ENCODE measurements at regions not wholly inside any gene's neighbourhood (a gene's known extent, or its start where the extent isn't known, plus 50 kb on each side); places are given as distances from the start of the nearest gene placed in this dataset.

DNA sequence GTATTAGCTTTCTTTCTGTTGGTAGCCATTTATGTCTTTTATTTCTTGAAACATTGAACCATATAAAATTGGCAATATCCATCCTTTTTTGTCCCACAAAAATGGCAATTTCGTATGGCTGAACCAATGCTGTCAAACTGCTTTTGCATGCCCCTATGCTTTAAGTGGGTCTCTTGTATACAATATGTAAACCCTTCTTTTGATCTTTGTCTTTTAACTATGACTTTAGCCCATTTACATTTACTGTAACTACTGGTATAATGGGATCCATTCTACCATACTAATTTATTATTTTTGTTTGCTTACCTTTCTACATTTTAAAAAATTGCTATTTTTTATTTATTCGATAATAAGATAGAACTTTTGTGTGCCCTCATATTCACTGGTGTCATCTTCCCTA, 93.4 kb downstream of the TENT4A start:
- DNase-seq, result no peak

DNA sequence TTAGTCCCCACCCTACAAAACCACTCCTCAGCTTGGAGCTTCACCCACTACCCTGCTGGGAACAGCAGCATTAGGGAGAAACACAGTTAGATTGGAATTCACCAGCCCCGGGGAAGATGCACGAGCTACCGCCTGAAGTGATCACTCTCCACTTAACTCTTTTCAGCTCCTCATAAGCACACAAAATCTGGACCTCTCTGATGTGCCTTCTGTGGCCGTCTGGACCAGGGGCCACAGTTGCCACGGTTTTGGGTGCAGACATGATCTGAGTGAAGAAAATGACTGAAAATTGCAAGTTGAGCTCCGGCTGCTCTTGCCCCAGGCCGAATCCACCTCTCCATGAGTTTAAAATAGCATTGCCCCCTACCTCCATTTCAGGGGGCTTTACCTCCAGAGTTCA, 95.2 kb downstream of the TENT4A start:
- DNase-seq, result no peak

- DNase-seq, result no peak
Measured at GRCh38 chr5:6810641-6811405, 97.6 kb downstream of the TENT4A start.

DNA sequence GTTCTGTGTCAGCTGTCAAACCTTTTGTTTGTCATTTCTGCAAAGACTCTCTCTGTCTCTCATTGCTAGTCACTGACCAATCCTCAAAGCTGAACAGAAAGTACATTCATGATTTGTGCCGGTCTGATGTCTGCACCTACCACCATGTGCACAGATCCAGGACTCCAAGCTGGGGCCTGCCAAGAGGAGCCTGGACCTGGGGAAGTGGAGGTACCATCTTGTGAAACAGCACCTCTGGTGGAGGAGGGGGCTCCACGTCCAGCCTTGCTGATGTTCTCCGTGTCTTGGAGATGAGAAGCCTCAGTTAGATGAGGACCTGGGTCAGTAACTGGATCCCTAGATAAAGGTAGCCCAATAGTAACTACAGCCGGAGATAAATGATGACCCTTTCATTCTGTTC, 98.9 kb downstream of the TENT4A start:
- no peak for DNase-seq

DNA sequence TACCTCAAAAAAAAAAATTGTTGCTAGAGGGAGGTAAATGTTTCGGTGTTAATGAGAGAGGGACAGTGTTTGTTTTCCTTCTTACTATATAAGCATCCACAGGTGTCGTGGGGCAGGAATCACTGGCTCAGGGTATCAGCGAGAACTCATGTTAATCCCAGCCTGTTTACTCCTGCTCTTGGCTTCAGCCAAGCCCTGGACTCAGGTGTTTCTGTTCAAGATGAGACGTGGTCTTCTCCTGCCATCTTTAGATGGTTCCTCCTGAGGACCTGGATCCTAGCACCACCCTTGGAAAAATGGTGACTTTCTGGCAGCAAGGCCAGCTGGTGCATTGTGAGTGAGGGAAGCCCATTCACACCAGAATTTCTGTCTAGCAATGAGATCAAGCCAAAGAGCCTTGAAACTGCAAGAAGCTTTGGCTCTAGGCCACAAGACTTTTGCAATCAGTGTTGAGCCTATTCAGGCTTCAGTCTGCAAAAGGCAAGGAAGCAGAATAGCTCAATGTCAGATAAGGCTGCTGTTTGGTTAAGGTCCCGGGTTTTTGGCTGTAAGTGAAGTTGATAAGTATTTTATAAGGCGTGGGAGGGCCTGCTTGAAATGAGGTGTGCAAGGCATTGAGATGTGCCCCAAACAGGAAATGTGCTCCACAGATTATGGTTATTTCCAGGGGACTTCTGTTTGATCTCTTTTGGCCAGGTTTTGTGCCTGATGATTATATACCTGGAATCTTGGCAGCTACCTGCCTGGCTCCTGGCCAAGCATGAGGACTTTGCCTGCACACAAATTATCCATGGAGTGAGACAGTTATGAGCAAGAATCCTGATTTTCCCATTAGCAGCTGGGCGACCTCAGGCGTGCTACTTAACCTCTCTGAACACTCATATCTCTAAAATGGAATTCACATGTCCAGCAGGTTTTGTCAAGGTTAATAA, 99.8 kb downstream of the TENT4A start:
- no peak for DNase-seq

DNA sequence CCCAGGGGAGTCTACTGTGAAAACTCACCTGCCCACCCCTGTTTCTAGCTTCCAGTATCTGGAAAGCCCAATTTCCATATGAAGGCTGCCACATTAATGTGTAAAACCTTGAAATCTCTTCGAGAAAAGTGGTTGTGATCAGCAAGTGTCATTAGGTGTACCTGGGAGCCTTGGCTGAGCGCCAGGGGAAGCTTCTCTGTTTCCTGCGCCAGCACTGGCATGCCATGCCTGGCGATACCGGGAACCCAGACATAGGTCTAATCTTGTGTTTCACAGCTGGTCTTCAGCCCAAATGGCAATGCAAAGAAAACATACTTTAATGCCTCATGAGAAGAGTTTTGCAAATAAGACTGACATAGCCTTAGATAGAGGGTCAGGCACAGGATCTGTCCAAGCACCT, 101.6 kb downstream of the TENT4A start:
- no peak for DNase-seq

- DNase-seq, result no peak
Measured at GRCh38 chr5:6818594-6819511, 105.6 kb downstream of the TENT4A start.

- no peak for DNase-seq
Measured at GRCh38 chr5:6819521-6819920, 106.3 kb downstream of the TENT4A start.

GRCh38 chr5:6820851-6821479, 107.7 kb downstream of the TENT4A start:
- DNase-seq, result no peak

GRCh38 chr5:6822068-6822467, 108.8 kb downstream of the TENT4A start:
- DNase-seq, result no peak

DNA sequence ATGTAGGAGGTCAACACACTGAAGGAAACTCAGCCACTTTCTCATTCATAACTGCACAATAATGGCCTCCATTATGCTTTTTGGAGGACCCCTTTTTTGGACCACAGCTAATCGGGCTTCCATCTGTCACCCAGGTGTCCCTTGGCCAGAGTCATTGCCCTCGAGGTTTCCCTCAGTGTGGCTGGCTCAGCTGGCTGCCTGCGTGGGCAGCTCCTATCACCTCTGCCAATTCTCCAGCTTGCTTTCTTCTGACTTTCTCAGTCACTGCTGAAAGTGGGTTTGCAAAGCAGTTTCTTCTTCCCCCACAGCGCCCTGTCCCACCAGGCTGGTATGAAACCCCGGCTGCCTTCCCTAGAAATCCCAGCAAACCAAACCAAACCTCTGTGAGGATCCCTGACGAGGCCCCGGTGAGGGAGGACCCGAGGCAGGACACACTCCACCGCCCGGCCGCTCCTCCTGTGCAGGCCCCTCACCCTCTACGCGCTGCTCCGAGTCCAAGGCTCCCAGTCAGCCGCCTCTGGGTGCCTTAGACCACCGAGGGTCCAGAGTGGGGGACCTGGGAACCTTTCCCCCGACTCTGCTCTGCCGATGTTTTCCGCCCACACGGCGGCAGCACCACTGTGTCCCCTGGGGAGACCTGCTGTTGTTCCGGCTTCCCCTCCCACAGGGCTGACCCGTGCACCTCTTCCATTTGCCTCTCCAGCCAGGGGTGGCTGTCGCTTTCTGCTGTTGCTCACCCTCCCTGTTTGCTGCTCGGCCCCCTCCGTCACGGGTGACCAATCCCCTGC, 109.5 kb downstream of the TENT4A start:
- no peak for DNase-seq

GRCh38 chr5:6823996-6824395, 110.8 kb downstream of the TENT4A start:
- DNase-seq, result no peak

DNA sequence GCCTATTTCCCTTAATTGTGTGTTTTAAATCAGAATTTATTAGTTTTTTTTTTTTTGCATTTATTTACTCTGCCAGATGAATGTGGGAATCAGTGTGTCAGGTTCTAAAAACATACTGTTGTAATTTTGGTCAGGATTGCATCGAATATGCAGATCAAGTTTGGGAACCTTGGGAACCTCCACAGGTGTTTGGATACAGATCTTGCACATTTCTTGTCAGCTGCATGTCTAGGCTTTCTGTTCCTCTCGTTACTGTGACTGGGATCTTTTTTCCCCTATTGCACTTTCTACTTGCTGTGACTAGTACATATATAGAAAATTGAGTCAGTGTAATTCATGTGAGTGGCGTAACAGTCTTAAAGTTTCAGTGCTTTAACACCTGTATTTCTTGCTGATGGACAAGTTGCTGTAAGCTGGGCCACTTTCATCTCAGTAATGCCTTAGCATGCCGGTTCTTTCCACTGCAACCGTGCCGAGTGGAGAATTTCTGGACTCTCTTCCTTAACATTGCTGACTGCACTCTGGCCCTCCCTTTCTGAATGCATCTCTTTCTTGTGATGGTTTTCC, 112.5 kb downstream of the TENT4A start:
- no peak for DNase-seq

DNA sequence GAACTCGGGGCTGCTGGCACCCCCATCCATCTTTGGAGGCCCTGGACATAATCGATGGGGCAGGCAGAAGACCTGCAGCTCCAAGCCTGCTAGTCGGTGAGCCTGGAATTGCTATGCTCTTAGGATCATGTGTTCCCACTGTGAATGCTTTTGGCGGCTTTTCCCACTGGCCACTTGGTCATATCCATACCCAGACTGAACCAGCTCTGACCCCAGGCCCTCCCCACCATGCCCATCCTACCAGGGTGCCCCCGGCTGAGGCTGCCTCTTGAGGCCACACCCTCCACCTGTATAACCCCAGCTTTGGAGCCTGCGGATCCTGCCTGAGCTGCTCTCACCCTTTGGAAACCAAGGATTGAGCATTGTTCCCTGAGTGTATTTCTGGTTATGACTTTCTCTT, 113.5 kb downstream of the TENT4A start:
- DNase-seq, result no peak

DNA sequence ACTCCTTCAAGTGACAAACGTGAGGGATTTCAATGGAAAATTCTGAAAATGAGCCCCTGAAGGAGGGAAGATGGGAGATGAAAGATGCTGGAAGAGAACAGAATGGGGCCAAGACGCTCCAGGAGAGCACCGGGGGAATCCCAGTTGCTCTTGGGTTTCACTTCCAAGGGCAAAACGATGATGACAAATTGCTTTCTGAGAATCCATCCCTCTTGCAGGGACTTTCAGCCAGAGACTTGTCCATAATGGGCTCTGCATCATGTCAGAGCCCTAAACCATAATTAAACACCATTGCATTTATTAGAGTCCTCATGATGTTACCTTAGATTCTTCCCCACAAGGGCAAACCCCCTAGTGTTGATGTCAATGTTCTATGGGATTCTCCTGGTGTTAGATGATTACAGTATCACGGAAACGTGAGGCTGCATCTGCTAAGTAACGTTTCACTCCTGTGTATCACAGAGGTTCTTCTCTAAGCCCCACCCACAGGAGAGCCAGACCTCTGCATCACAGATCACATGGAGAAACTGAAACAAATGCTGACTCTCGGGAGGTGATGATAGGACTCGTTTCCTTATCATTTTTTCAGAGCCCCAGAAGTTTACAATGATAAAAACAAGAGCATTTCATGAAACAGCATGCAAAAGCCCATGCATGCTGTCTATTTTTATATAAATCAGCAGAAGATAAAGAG, 114.4 kb downstream of the TENT4A start:
- DNase-seq, result no peak

DNA sequence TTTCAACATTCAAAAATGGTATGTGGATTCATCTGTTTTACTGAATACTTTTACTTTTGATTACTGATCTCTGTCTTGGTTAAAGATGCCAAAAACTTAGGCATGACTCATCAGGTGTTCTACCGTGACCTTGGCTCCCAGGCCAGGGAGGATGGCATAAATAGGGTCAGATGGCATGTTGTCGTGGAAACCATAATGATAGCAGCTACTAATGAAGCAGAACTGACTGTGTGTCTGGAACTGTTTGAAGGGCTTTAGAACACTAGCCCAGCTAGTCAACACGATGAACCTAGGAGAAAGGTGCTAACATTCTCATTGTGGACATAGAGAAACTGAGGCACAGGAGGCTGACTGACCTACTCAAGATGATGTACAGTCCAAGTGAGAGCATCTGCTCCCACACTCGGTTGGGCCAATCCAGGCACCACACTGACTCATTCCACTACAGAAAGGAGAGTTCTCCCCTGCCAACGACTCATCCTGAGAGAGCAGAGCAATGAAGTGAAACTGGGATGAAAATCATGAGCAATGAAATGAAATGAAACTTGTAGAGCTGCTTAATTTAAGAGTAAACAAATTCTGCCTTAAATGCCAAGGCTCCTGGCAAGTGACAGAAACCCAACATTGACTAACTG, 116.0 kb downstream of the TENT4A start:
- no peak for DNase-seq

GRCh38 chr5:6830643-6831239, 117.5 kb downstream of the TENT4A start:
- no peak for DNase-seq

- DNase-seq, result no peak
Measured at GRCh38 chr5:6831678-6832671, 118.7 kb downstream of the TENT4A start.

Data from activated gamma-delta T cell (primary cell).